ENCODE measurements at regions not wholly inside any gene's neighbourhood (a gene's known extent, or its start where the extent isn't known, plus 50 kb on each side); places are given as distances from the start of the nearest gene placed in this dataset.

- no peaks in the 10 kb centered on the region for H3K36me3 ChIP-seq (ENCODE audit: control insufficient read depth, insufficient read depth, low read length)
- WGBS, 2 experiments (ENCODE audit: insufficient coverage in 2 of 2), result 1 to 3% methylated on average over 14 to 16 of the region's 73 CpGs
- H3K4me1 ChIP-seq (ENCODE audit: control insufficient read depth, insufficient read depth, low read length, poor library complexity, severe bottlenecking), result peaks cover 6% of the 10 kb centered on the region
- H3K9me3 ChIP-seq (ENCODE audit: control insufficient read depth, low read length), result no peaks in the 10 kb centered on the region
- peak overlapping the region; percentile 5 for H3K27ac ChIP-seq (ENCODE audit: low read depth, low read length, severe bottlenecking)
- peak overlapping the region; percentile 29 for H3K4me3 ChIP-seq (ENCODE audit: extremely low read depth, insufficient read depth, low read length, poor library complexity, severe bottlenecking)
These were observed 58.1 kb upstream of the BCOR start for GRCh38 chrX:40155589-40156469.

- Histone ChIP-seq H3K4me1 (ENCODE audit: control insufficient read depth, insufficient read depth, low read length, poor library complexity, severe bottlenecking) (peaks cover 6% of the 10 kb centered on the region), H3K4me3 (ENCODE audit: extremely low read depth, insufficient read depth, low read length, poor library complexity, severe bottlenecking) (peak overlapping the region; percentile 29), H3K36me3 (ENCODE audit: control insufficient read depth, insufficient read depth, low read length) (no peaks in the 10 kb centered on the region), H3K27ac (ENCODE audit: low read depth, low read length, severe bottlenecking) (peak overlapping the region; percentile 23), H3K9me3 (ENCODE audit: control insufficient read depth, low read length) (no peaks in the 10 kb centered on the region)
- 0% methylated on average over 9 to 17 of the region's 72 CpGs for WGBS, 2 experiments (ENCODE audit: insufficient coverage in 2 of 2)
These were observed 57.3 kb upstream of the BCOR start for GRCh38 chrX:40154853-40155588.

GRCh38 chrX:40154250-40154852 lies 56.6 kb upstream of the BCOR start:
- H3K4me1 ChIP-seq (ENCODE audit: control insufficient read depth, insufficient read depth, low read length, poor library complexity, severe bottlenecking), result peaks cover 6% of the 10 kb centered on the region
- H3K4me3 ChIP-seq (ENCODE audit: extremely low read depth, insufficient read depth, low read length, poor library complexity, severe bottlenecking), result peak overlapping the region; percentile 25
- H3K36me3 ChIP-seq (ENCODE audit: control insufficient read depth, insufficient read depth, low read length), result no peaks in the 10 kb centered on the region
- 0 to 2% methylated on average over 6 to 9 of the region's 38 CpGs for WGBS, 2 experiments (ENCODE audit: insufficient coverage in 2 of 2)
- H3K9me3 ChIP-seq (ENCODE audit: control insufficient read depth, low read length), result no peaks in the 10 kb centered on the region
- H3K27ac ChIP-seq (ENCODE audit: low read depth, low read length, severe bottlenecking), result peak overlapping the region; percentile 23

- peaks cover 12% of the 10 kb centered on the region for H3K4me1 ChIP-seq (ENCODE audit: control insufficient read depth, insufficient read depth, low read length, poor library complexity, severe bottlenecking)
- WGBS, 2 experiments (ENCODE audit: insufficient coverage in 2 of 2), result 0 to 1% methylated on average over 5 to 21 of the region's 70 CpGs
- H3K27ac ChIP-seq (ENCODE audit: low read depth, low read length, severe bottlenecking), result no peak overlapping the region
- peak overlapping the region; percentile 25 for H3K4me3 ChIP-seq (ENCODE audit: extremely low read depth, insufficient read depth, low read length, poor library complexity, severe bottlenecking)
- no peaks in the 10 kb centered on the region for H3K9me3 ChIP-seq (ENCODE audit: control insufficient read depth, low read length)
- no peaks in the 10 kb centered on the region for H3K36me3 ChIP-seq (ENCODE audit: control insufficient read depth, insufficient read depth, low read length)
These were observed 55.8 kb upstream of the BCOR start for GRCh38 chrX:40153345-40154249.

- H3K36me3 ChIP-seq (ENCODE audit: control insufficient read depth, insufficient read depth, low read length), result no peaks in the 10 kb centered on the region
- H3K9me3 ChIP-seq (ENCODE audit: control insufficient read depth, low read length), result no peaks in the 10 kb centered on the region
- H3K4me1 ChIP-seq (ENCODE audit: control insufficient read depth, insufficient read depth, low read length, poor library complexity, severe bottlenecking), result peaks cover 18% of the 10 kb centered on the region
- 0% methylated on average over 12 to 29 of the region's 47 CpGs for WGBS, 2 experiments (ENCODE audit: insufficient coverage in 2 of 2)
- H3K27ac ChIP-seq (ENCODE audit: low read depth, low read length, severe bottlenecking), result no peak overlapping the region
- H3K4me3 ChIP-seq (ENCODE audit: extremely low read depth, insufficient read depth, low read length, poor library complexity, severe bottlenecking), result peak overlapping the region; percentile 25
These were observed 55.1 kb upstream of the BCOR start for GRCh38 chrX:40152741-40153344.

GRCh38 chrX:40152173-40152711 lies 54.5 kb upstream of the BCOR start:
- H3K4me1 ChIP-seq (ENCODE audit: control insufficient read depth, insufficient read depth, low read length, poor library complexity, severe bottlenecking), result peaks cover 17% of the 10 kb centered on the region
- H3K9me3 ChIP-seq (ENCODE audit: control insufficient read depth, low read length), result no peaks in the 10 kb centered on the region
- H3K27ac ChIP-seq (ENCODE audit: low read depth, low read length, severe bottlenecking), result no peak overlapping the region
- 0 to 8% methylated on average over 4 to 8 of the region's 42 CpGs for WGBS, 2 experiments (ENCODE audit: insufficient coverage in 2 of 2)
- H3K4me3 ChIP-seq (ENCODE audit: extremely low read depth, insufficient read depth, low read length, poor library complexity, severe bottlenecking), result peak overlapping the region; percentile 25
- no peaks in the 10 kb centered on the region for H3K36me3 ChIP-seq (ENCODE audit: control insufficient read depth, insufficient read depth, low read length)

GRCh38 chrX:40151211-40152172 lies 53.7 kb upstream of the BCOR start:
- Histone ChIP-seq H3K4me3 (ENCODE audit: extremely low read depth, insufficient read depth, low read length, poor library complexity, severe bottlenecking) (no peak overlapping the region), H3K4me1 (ENCODE audit: control insufficient read depth, insufficient read depth, low read length, poor library complexity, severe bottlenecking) (peaks cover 16% of the 10 kb centered on the region), H3K9me3 (ENCODE audit: control insufficient read depth, low read length) (no peaks in the 10 kb centered on the region), H3K27ac (ENCODE audit: low read depth, low read length, severe bottlenecking) (no peak overlapping the region), H3K36me3 (ENCODE audit: control insufficient read depth, insufficient read depth, low read length) (no peaks in the 10 kb centered on the region)
- 7 to 8% methylated on average over 5 to 21 of the region's 60 CpGs for WGBS, 2 experiments (ENCODE audit: insufficient coverage in 2 of 2)

GRCh38 chrX:40150503-40150902 lies 52.7 kb upstream of the BCOR start:
- no CpG with 5 or more reads among the region's 6 CpGs for WGBS, 2 experiments (ENCODE audit: insufficient coverage in 2 of 2)
- no peak overlapping the region for H3K4me3 ChIP-seq (ENCODE audit: extremely low read depth, insufficient read depth, low read length, poor library complexity, severe bottlenecking)
- H3K9me3 ChIP-seq (ENCODE audit: control insufficient read depth, low read length), result no peaks in the 10 kb centered on the region
- no peak overlapping the region for H3K27ac ChIP-seq (ENCODE audit: low read depth, low read length, severe bottlenecking)
- H3K4me1 ChIP-seq (ENCODE audit: control insufficient read depth, insufficient read depth, low read length, poor library complexity, severe bottlenecking), result peaks cover 16% of the 10 kb centered on the region
- H3K36me3 ChIP-seq (ENCODE audit: control insufficient read depth, insufficient read depth, low read length), result no peaks in the 10 kb centered on the region
